ENCODE measurements at regions not wholly inside any gene's neighbourhood (a gene's known extent, or its start where the extent isn't known, plus 50 kb on each side); places are given as distances from the start of the nearest gene placed in this dataset.

- Mint-ChIP-seq H3K27me3 (ENCODE audit: low read depth) (no peaks in the 10 kb centered on the region; the same call in 1 of the 2 replicates), H3K9me3 (no peaks in the 10 kb centered on the region), H3K27ac (peak overlapping the region in 1 of 3 experiments; percentile 84; a peak in 1 of 7 replicates), H3K4me1 (peaks cover 14 to 15% of the 10 kb centered on the region in 2 experiments), H3K36me3 (ENCODE audit: insufficient read depth in 1 of 3, low read depth in 3 of 3) (peaks cover 0 to 7% (median 0%) of the 10 kb centered on the region in 3 experiments; a peak in 1 of 7 replicates), H3K4me3 (no peak overlapping the region)
- Histone ChIP-seq H2AFZ (ENCODE audit: low read length) (no peak overlapping the region), H4K91ac (ENCODE audit: insufficient read length, low read depth, low read length) (no peak overlapping the region), H4K20me1 (ENCODE audit: control insufficient read depth, insufficient read depth, insufficient read length) (no peaks in the 10 kb centered on the region), H3K79me2 (ENCODE audit: insufficient read depth, low read length) (no peaks in the 10 kb centered on the region), H2BK5ac (ENCODE audit: insufficient read length, low read length) (no peak overlapping the region), H4K5ac (ENCODE audit: insufficient read length, low read depth, low read length) (no peak overlapping the region), H2BK20ac (ENCODE audit: low read depth, low read length, poor library complexity, severe bottlenecking) (no peak overlapping the region), H3T11ph (ENCODE audit: low read length) (no peak overlapping the region), H3K9me3 (ENCODE audit: control insufficient read depth, low read depth, low read length) (no peaks in the 10 kb centered on the region), H3K56ac (ENCODE audit: insufficient read length, low read depth, low read length) (no peak overlapping the region), H3K23me2 (ENCODE audit: insufficient read length, low read depth, low read length, poor library complexity, severe bottlenecking) (no peaks in the 10 kb centered on the region), H4K8ac (replicated peaks; ENCODE audit: insufficient read length, low read depth, low read length) (no peak overlapping the region), H2AK5ac (ENCODE audit: insufficient read length, low read length) (no peak overlapping the region), H2BK15ac (ENCODE audit: low read depth, low read length) (no peak overlapping the region), H3K27me3 (ENCODE audit: insufficient read depth, low read length) (no peaks in the 10 kb centered on the region), H2BK120ac (ENCODE audit: low read depth, low read length, poor library complexity, severe bottlenecking) (no peak overlapping the region), H3K14ac (ENCODE audit: insufficient read depth, low read length) (no peak overlapping the region), H3K18ac (ENCODE audit: insufficient read length, low read depth, low read length) (no peak overlapping the region), H3K9ac (ENCODE audit: extremely low read depth, insufficient read length, low read length) (no peak overlapping the region), H2BK12ac (ENCODE audit: insufficient read length, low read depth, low read length) (no peak overlapping the region), H3K79me1 (ENCODE audit: insufficient read depth, low read depth, low read length, poor library complexity, severe bottlenecking) (no peaks in the 10 kb centered on the region), H3K4me2 (ENCODE audit: insufficient read depth, insufficient read length, low read length) (no peak overlapping the region), H3K4me1 (ENCODE audit: insufficient read depth, low read length) (no peaks in the 10 kb centered on the region), H3K4ac (ENCODE audit: low read depth, low read length) (no peak overlapping the region), H3K27ac (ENCODE audit: insufficient read length, low read depth, low read length) (no peak overlapping the region), H3K23ac (ENCODE audit: insufficient read length, low read depth, low read length) (no peak overlapping the region)
- no peak for DNase-seq
- TF ChIP-seq CTCF (conservative IDR thresholded peaks at IDR 0.05) = no peak
Measured at GRCh38 chr12:72144553-72144952, 127.6 kb upstream of the TRHDE start.

All from H9 (cell line).